ENCODE measurements at regions not wholly inside any gene's neighbourhood (a gene's known extent, or its start where the extent isn't known, plus 50 kb on each side); places are given as distances from the start of the nearest gene placed in this dataset.
A peak's percentile ranks its signal among the peaks of the same experiment; 100 is the strongest.

GRCh38 chr3:107271787-107272387, 105.4 kb upstream of the CCDC54 start:
- no peak overlapping the region for H3K27ac ChIP-seq
- TF ChIP-seq ZFX (IDR thresholded peaks at IDR 0.05) (no peak), CTCF (conservative IDR thresholded peaks at IDR 0.05) (peak; percentile 82)

- TF ChIP-seq CTCF (conservative IDR thresholded peaks at IDR 0.05): no peak
- no peak for TF ChIP-seq ZFX (IDR thresholded peaks at IDR 0.05)
- no peak overlapping the region for H3K27ac ChIP-seq
These were observed 104.8 kb upstream of the CCDC54 start for GRCh38 chr3:107272471-107272870.

- H3K27ac ChIP-seq: no peak overlapping the region
- TF ChIP-seq ZFX (IDR thresholded peaks at IDR 0.05) (no peak), CTCF (conservative IDR thresholded peaks at IDR 0.05) (no peak)
These were observed 104.4 kb upstream of the CCDC54 start for GRCh38 chr3:107272885-107273284.

- TF ChIP-seq CTCF (conservative IDR thresholded peaks at IDR 0.05) (no peak), ZFX (IDR thresholded peaks at IDR 0.05) (no peak)
- H3K27ac ChIP-seq: no peak overlapping the region
These were observed 103.5 kb upstream of the CCDC54 start for GRCh38 chr3:107273771-107274170.

- no peak for TF ChIP-seq ZFX (IDR thresholded peaks at IDR 0.05)
- no peak for TF ChIP-seq CTCF (conservative IDR thresholded peaks at IDR 0.05)
- H3K27ac ChIP-seq: no peak overlapping the region
These were observed 101.7 kb upstream of the CCDC54 start for GRCh38 chr3:107275511-107275910.

- TF ChIP-seq CTCF (conservative IDR thresholded peaks at IDR 0.05) (no peak), ZFX (IDR thresholded peaks at IDR 0.05) (no peak)
- no peak overlapping the region for H3K27ac ChIP-seq
These were observed 93.3 kb upstream of the CCDC54 start for GRCh38 chr3:107283948-107284347.

GRCh38 chr3:107284612-107285011, 92.6 kb upstream of the CCDC54 start:
- H3K27ac ChIP-seq: no peak overlapping the region
- TF ChIP-seq CTCF (conservative IDR thresholded peaks at IDR 0.05): no peak
- TF ChIP-seq ZFX (IDR thresholded peaks at IDR 0.05): no peak
